ENCODE measurements at regions not wholly inside any gene's neighbourhood (a gene's known extent, or its start where the extent isn't known, plus 50 kb on each side); places are given as distances from the start of the nearest gene placed in this dataset.

- Mint-ChIP-seq H3K36me3 (ENCODE audit: unreplicated experiment) (peaks cover 14% of the 10 kb centered on the region), H3K4me3 (ENCODE audit: unreplicated experiment) (no peak overlapping the region), H3K27ac (ENCODE audit: unreplicated experiment) (no peak overlapping the region), H3K27me3 (ENCODE audit: unreplicated experiment) (peaks cover 2% of the 10 kb centered on the region), H3K4me1 (ENCODE audit: low read depth, unreplicated experiment) (peaks cover 3% of the 10 kb centered on the region), H3K9me3 (ENCODE audit: unreplicated experiment) (no peaks in the 10 kb centered on the region)
- TF ChIP-seq CTCF (IDR thresholded peaks at IDR 0.05; ENCODE audit: partially characterized antibody, unreplicated experiment): no peak
- no peak for DNase-seq
Measured at GRCh38 chr6:169139179-169139971, 114.3 kb downstream of the THBS2 start.

GRCh38 chr6:169132352-169132940 lies 121.2 kb downstream of the THBS2 start:
- no peak for DNase-seq
- Mint-ChIP-seq H3K27me3 (ENCODE audit: unreplicated experiment) (peaks cover 2% of the 10 kb centered on the region), H3K4me3 (ENCODE audit: unreplicated experiment) (no peak overlapping the region), H3K27ac (ENCODE audit: unreplicated experiment) (no peak overlapping the region), H3K9me3 (ENCODE audit: unreplicated experiment) (peaks cover 5% of the 10 kb centered on the region), H3K36me3 (ENCODE audit: unreplicated experiment) (peaks cover 8% of the 10 kb centered on the region), H3K4me1 (ENCODE audit: low read depth, unreplicated experiment) (no peaks in the 10 kb centered on the region)
- no peak for TF ChIP-seq CTCF (IDR thresholded peaks at IDR 0.05; ENCODE audit: partially characterized antibody, unreplicated experiment)

- no peak for TF ChIP-seq CTCF (IDR thresholded peaks at IDR 0.05; ENCODE audit: partially characterized antibody, unreplicated experiment)
- H3K9me3 Mint-ChIP-seq (ENCODE audit: unreplicated experiment): peaks cover 5% of the 10 kb centered on the region
- H3K27me3 Mint-ChIP-seq (ENCODE audit: unreplicated experiment): peaks cover 2% of the 10 kb centered on the region
- no peaks in the 10 kb centered on the region for H3K4me1 Mint-ChIP-seq (ENCODE audit: low read depth, unreplicated experiment)
- no peak overlapping the region for H3K4me3 Mint-ChIP-seq (ENCODE audit: unreplicated experiment)
- H3K36me3 Mint-ChIP-seq (ENCODE audit: unreplicated experiment): peaks cover 8% of the 10 kb centered on the region
- no peak for DNase-seq
- no peak overlapping the region for H3K27ac Mint-ChIP-seq (ENCODE audit: unreplicated experiment)
Measured at GRCh38 chr6:169131390-169131789, 122.3 kb downstream of the THBS2 start.

GRCh38 chr6:169130113-169130512 lies 123.5 kb downstream of the THBS2 start:
- Mint-ChIP-seq H3K36me3 (ENCODE audit: unreplicated experiment) (peaks cover 4% of the 10 kb centered on the region), H3K27ac (ENCODE audit: unreplicated experiment) (no peak overlapping the region), H3K4me1 (ENCODE audit: low read depth, unreplicated experiment) (no peaks in the 10 kb centered on the region), H3K27me3 (ENCODE audit: unreplicated experiment) (peaks cover 3% of the 10 kb centered on the region), H3K4me3 (ENCODE audit: unreplicated experiment) (no peak overlapping the region), H3K9me3 (ENCODE audit: unreplicated experiment) (peaks cover 5% of the 10 kb centered on the region)
- no peak for TF ChIP-seq CTCF (IDR thresholded peaks at IDR 0.05; ENCODE audit: partially characterized antibody, unreplicated experiment)
- no peak for DNase-seq

GRCh38 chr6:169121013-169121412 lies 132.6 kb downstream of the THBS2 start:
- no peak overlapping the region for H3K4me3 Mint-ChIP-seq (ENCODE audit: unreplicated experiment)
- DNase-seq: no peak
- H3K27ac Mint-ChIP-seq (ENCODE audit: unreplicated experiment): no peak overlapping the region
- H3K4me1 Mint-ChIP-seq (ENCODE audit: low read depth, unreplicated experiment): peaks cover 4% of the 10 kb centered on the region
- peaks cover 5% of the 10 kb centered on the region for H3K36me3 Mint-ChIP-seq (ENCODE audit: unreplicated experiment)
- TF ChIP-seq CTCF (IDR thresholded peaks at IDR 0.05; ENCODE audit: partially characterized antibody, unreplicated experiment): no peak
- H3K27me3 Mint-ChIP-seq (ENCODE audit: unreplicated experiment): peaks cover 3% of the 10 kb centered on the region
- no peaks in the 10 kb centered on the region for H3K9me3 Mint-ChIP-seq (ENCODE audit: unreplicated experiment)
